ENCODE measurements at regions not wholly inside any gene's neighbourhood (a gene's known extent, or its start where the extent isn't known, plus 50 kb on each side); places are given as distances from the start of the nearest gene placed in this dataset.

- no peak for DNase-seq (ENCODE audit: low read depth in 1 of 2, low spot score in 2 of 2)
- Histone ChIP-seq H3K56ac (replicated peaks; ENCODE audit: insufficient read length, low read depth, low read length) (no peak overlapping the region), H4K20me1 (replicated peaks in 1 of 2; ENCODE audit: control insufficient read depth in 1 of 2, insufficient read depth in 2 of 2, low read length in 2 of 2) (no peaks in the 10 kb centered on the region), H3K18ac (ENCODE audit: extremely low read depth, low read length) (no peak overlapping the region), H3K9me3 (ENCODE audit: insufficient read depth in 2 of 2, low read depth in 1 of 2, low read length in 1 of 2) (no peaks in the 10 kb centered on the region), H4K91ac (replicated peaks; ENCODE audit: insufficient read length, low read length) (no peak overlapping the region), H4K5ac (ENCODE audit: insufficient read length, low read depth, low read length) (no peak overlapping the region), H2BK20ac (ENCODE audit: low read length) (no peak overlapping the region), H2BK5ac (ENCODE audit: low read depth, low read length) (no peak overlapping the region), H3K36me3 (ENCODE audit: control insufficient read depth in 2 of 4, insufficient read depth in 4 of 4, low read length in 3 of 4) (no peaks in the 10 kb centered on the region), H3K4me1 (replicated peaks in 1 of 4; ENCODE audit: control insufficient read depth in 3 of 4, insufficient read depth in 4 of 4, low read length in 3 of 4) (no peaks in the 10 kb centered on the region), H3K4me2 (ENCODE audit: insufficient read depth in 1 of 2, low read depth in 2 of 2, low read length in 2 of 2) (no peak overlapping the region), H3K27me3 (replicated peaks in 1 of 4; ENCODE audit: control insufficient read depth in 3 of 4, extremely low read depth in 1 of 4, insufficient read depth in 3 of 4, low read length in 3 of 4) (no peaks in the 10 kb centered on the region), H3K4ac (replicated peaks; ENCODE audit: insufficient read length, low read depth, low read length) (no peak overlapping the region), H3K23ac (ENCODE audit: insufficient read length) (no peak overlapping the region), H3K79me2 (ENCODE audit: control insufficient read depth in 1 of 2, insufficient read depth in 2 of 2, low read length in 2 of 2) (no peaks in the 10 kb centered on the region), H2AK5ac (ENCODE audit: low read depth, low read length) (no peak overlapping the region), H3K14ac (ENCODE audit: insufficient read length) (no peak overlapping the region), H3K79me1 (ENCODE audit: low read depth, low read length) (no peaks in the 10 kb centered on the region), H3K4me3 (ENCODE audit: extremely low read depth in 1 of 4, insufficient read depth in 2 of 4, low read depth in 3 of 4, low read length in 4 of 4) (no peak overlapping the region), H4K8ac (ENCODE audit: extremely low read depth, insufficient read depth, low read length) (no peak overlapping the region), H3K27ac (ENCODE audit: low read depth, low read length) (no peak overlapping the region), H2BK12ac (ENCODE audit: low read depth, low read length) (no peak overlapping the region), H3K23me2 (ENCODE audit: low read depth, low read length) (no peaks in the 10 kb centered on the region), H2BK15ac (ENCODE audit: low read length) (no peak overlapping the region), H2AFZ (ENCODE audit: low read length) (no peak overlapping the region), H3K9ac (replicated peaks in 1 of 4; ENCODE audit: extremely low read depth in 1 of 4, low read depth in 3 of 4, low read length in 3 of 4) (no peak overlapping the region), H2BK120ac (replicated peaks; ENCODE audit: low read depth, low read length) (no peak overlapping the region)
- FAIRE-seq: no peak
- POLR2A ChIA-PET (ENCODE audit: partially characterized antibody): no interaction called here
- CTCF ChIA-PET (ENCODE audit: partially characterized antibody): no interaction called here
- WGBS, 2 experiments (ENCODE audit: extremely low coverage in 1 of 2, insufficient coverage in 1 of 2, insufficient read length in 1 of 2, insufficient replicate concordance in 2 of 2, low coverage in 1 of 2, low lambda C conversion rate in 2 of 2, missing lambda C conversion rate in 1 of 2): 87% methylated on average over 1 of the region's 1 CpG; no CpG with 5 or more reads in 1 of the 2 experiments
- TF ChIP-seq TAF7 (optimal IDR thresholded peaks at IDR 0.05; ENCODE audit: borderline replicate concordance, low read depth, low read length): no peak
- TF ChIP-seq POU5F1 (IDR thresholded peaks at IDR 0.05; ENCODE audit: low read depth, low read length): no peak
- TF ChIP-seq EP300 (IDR thresholded peaks at IDR 0.05; ENCODE audit: borderline replicate concordance in 1 of 2, low read depth in 2 of 2, low read length in 2 of 2): no peak
- TF ChIP-seq CBX8 (IDR thresholded peaks at IDR 0.05; ENCODE audit: borderline replicate concordance, low read depth, low read length): no peak
- TF ChIP-seq CREB1 (IDR thresholded peaks at IDR 0.05): no peak
- TF ChIP-seq CTCF (IDR thresholded peaks at IDR 0.05; ENCODE audit: control extremely low read depth in 1 of 3, insufficient read depth in 1 of 3, low read depth in 1 of 3, low read length in 3 of 3): no peak
- TF ChIP-seq ATF3 (IDR thresholded peaks at IDR 0.05; ENCODE audit: insufficient read depth, low read depth, low read length): no peak
- no peak for TF ChIP-seq SIRT6 (IDR thresholded peaks at IDR 0.05; ENCODE audit: low read length)
- TF ChIP-seq KDM4A (IDR thresholded peaks at IDR 0.05; ENCODE audit: low read depth, low read length, severe bottlenecking): no peak
- no peak for TF ChIP-seq SIN3A (conservative IDR thresholded peaks at IDR 0.05 in 1 of 2, IDR thresholded peaks at IDR 0.05 in 1 of 2; ENCODE audit: low read depth in 1 of 2, low read length in 2 of 2)
- no peak for TF ChIP-seq RAD21 (IDR thresholded peaks at IDR 0.05 in 1 of 2, conservative IDR thresholded peaks at IDR 0.05 in 1 of 2; ENCODE audit: low read depth in 2 of 2, low read length in 2 of 2)
Measured at GRCh38 chr6:82080767-82081166, 166.8 kb downstream of the IBTK start.

All from H1 (cell line).